ES-I3 (cell line): ENCODE measurements at regions not wholly inside any gene's neighbourhood (a gene's known extent, or its start where the extent isn't known, plus 50 kb on each side); places are given as distances from the start of the nearest gene placed in this dataset.

Source experiments
- H3K36me3 ChIP-seq: 2 replicates; pipeline ENCODE4 v1.6.1; 2013; ENCODE audit warnings: mild to moderate bottlenecking, low read length, control low read depth, moderate library complexity; ENCODE audit not compliant: insufficient read depth
- H3K4me1 ChIP-seq: 2 replicates; pipeline ENCODE4 v1.6.1; 2013; ENCODE audit warnings: mild to moderate bottlenecking, control low read depth, low read length; ENCODE audit not compliant: insufficient read depth
- H3K9ac ChIP-seq: 2 replicates; pipeline ENCODE4 v1.6.1; 2013; ENCODE audit warnings: low read depth, mild to moderate bottlenecking, low read length, moderate library complexity
- H3K9me3 ChIP-seq: 2 replicates; pipeline ENCODE4 v1.6.1; 2013; ENCODE audit warnings: mild to moderate bottlenecking, low read length, moderate library complexity; ENCODE audit not compliant: control insufficient read depth, insufficient read depth

GRCh38 chr13:85529218-85529594, 270.0 kb downstream of the SLITRK6 start:
- Histone ChIP-seq H3K9me3 (no peaks in the 10 kb centered on the region), H3K4me1 (no peaks in the 10 kb centered on the region), H3K9ac (no peak overlapping the region), H3K36me3 (no peaks in the 10 kb centered on the region)

GRCh38 chr13:85528491-85529217, 270.6 kb downstream of the SLITRK6 start:
- H3K4me1 ChIP-seq, result no peaks in the 10 kb centered on the region
- H3K36me3 ChIP-seq, result no peaks in the 10 kb centered on the region
- H3K9ac ChIP-seq, result no peak overlapping the region
- no peaks in the 10 kb centered on the region for H3K9me3 ChIP-seq

GRCh38 chr13:85527316-85527715, 271.9 kb downstream of the SLITRK6 start:
- no peaks in the 10 kb centered on the region for H3K36me3 ChIP-seq
- H3K4me1 ChIP-seq, result no peaks in the 10 kb centered on the region
- no peak overlapping the region for H3K9ac ChIP-seq
- H3K9me3 ChIP-seq, result no peaks in the 10 kb centered on the region

GRCh38 chr13:85525411-85525810, 273.8 kb downstream of the SLITRK6 start:
- Histone ChIP-seq H3K9me3 (no peaks in the 10 kb centered on the region), H3K9ac (no peak overlapping the region), H3K4me1 (no peaks in the 10 kb centered on the region), H3K36me3 (no peaks in the 10 kb centered on the region)

GRCh38 chr13:85521657-85522056, 277.6 kb downstream of the SLITRK6 start:
- Histone ChIP-seq H3K9me3 (no peaks in the 10 kb centered on the region), H3K9ac (no peak overlapping the region), H3K4me1 (no peaks in the 10 kb centered on the region), H3K36me3 (no peaks in the 10 kb centered on the region)

- Histone ChIP-seq H3K9me3 (no peaks in the 10 kb centered on the region), H3K36me3 (no peaks in the 10 kb centered on the region), H3K9ac (no peak overlapping the region), H3K4me1 (no peaks in the 10 kb centered on the region)
Measured at GRCh38 chr13:85520445-85520844, 278.8 kb downstream of the SLITRK6 start.

GRCh38 chr13:85519363-85519762, 279.9 kb downstream of the SLITRK6 start:
- no peak overlapping the region for H3K9ac ChIP-seq
- H3K36me3 ChIP-seq, result no peaks in the 10 kb centered on the region
- H3K9me3 ChIP-seq, result no peaks in the 10 kb centered on the region
- H3K4me1 ChIP-seq, result no peaks in the 10 kb centered on the region

- Histone ChIP-seq H3K9ac (no peak overlapping the region), H3K36me3 (no peaks in the 10 kb centered on the region)
Measured at GRCh38 chr13:85512421-85512820, 286.8 kb downstream of the SLITRK6 start.

GRCh38 chr13:85509512-85509911, 289.7 kb downstream of the SLITRK6 start:
- Histone ChIP-seq H3K36me3 (no peaks in the 10 kb centered on the region), H3K4me1 (no peaks in the 10 kb centered on the region), H3K9me3 (no peaks in the 10 kb centered on the region), H3K9ac (no peak overlapping the region)

More at GRCh38 chr13:85512421-85512820, 286.8 kb downstream of the SLITRK6 start:
- Histone ChIP-seq H3K4me1 (no peaks in the 10 kb centered on the region), H3K9me3 (no peaks in the 10 kb centered on the region)

- H3K4me1 ChIP-seq, result no peaks in the 10 kb centered on the region
- H3K36me3 ChIP-seq, result no peaks in the 10 kb centered on the region
- H3K9me3 ChIP-seq, result no peaks in the 10 kb centered on the region
- no peak overlapping the region for H3K9ac ChIP-seq
Measured at GRCh38 chr13:85508683-85509329, 290.4 kb downstream of the SLITRK6 start.

GRCh38 chr13:85503797-85504196, 295.4 kb downstream of the SLITRK6 start:
- Histone ChIP-seq H3K4me1 (no peaks in the 10 kb centered on the region), H3K9me3 (no peaks in the 10 kb centered on the region), H3K36me3 (no peaks in the 10 kb centered on the region), H3K9ac (no peak overlapping the region)

- Histone ChIP-seq H3K9ac (no peak overlapping the region), H3K9me3 (no peaks in the 10 kb centered on the region), H3K36me3 (no peaks in the 10 kb centered on the region), H3K4me1 (no peaks in the 10 kb centered on the region)
Measured at GRCh38 chr13:85501616-85502015, 297.6 kb downstream of the SLITRK6 start.

GRCh38 chr13:85500696-85501256, 298.4 kb downstream of the SLITRK6 start:
- no peak overlapping the region for H3K9ac ChIP-seq
- H3K4me1 ChIP-seq, result no peaks in the 10 kb centered on the region

GRCh38 chr13:85498774-85499173, 300.4 kb downstream of the SLITRK6 start:
- H3K36me3 ChIP-seq, result no peaks in the 10 kb centered on the region
- H3K4me1 ChIP-seq, result no peaks in the 10 kb centered on the region
- H3K9ac ChIP-seq, result no peak overlapping the region
- H3K9me3 ChIP-seq, result peaks cover 4% of the 10 kb centered on the region; the same call in 1 of the 2 replicates

More at GRCh38 chr13:85500696-85501256, 298.4 kb downstream of the SLITRK6 start:
- Histone ChIP-seq H3K36me3 (no peaks in the 10 kb centered on the region), H3K9me3 (no peaks in the 10 kb centered on the region)

- peaks cover 4% of the 10 kb centered on the region; the same call in 1 of the 2 replicates for H3K9me3 ChIP-seq
- no peaks in the 10 kb centered on the region for H3K36me3 ChIP-seq
- H3K4me1 ChIP-seq, result no peaks in the 10 kb centered on the region
- no peak overlapping the region for H3K9ac ChIP-seq
Measured at GRCh38 chr13:85497652-85498051, 301.6 kb downstream of the SLITRK6 start.
